Aorta (tissue), 5 donors: ENCODE measurements at regions not wholly inside any gene's neighbourhood (a gene's known extent, or its start where the extent isn't known, plus 50 kb on each side); places are given as distances from the start of the nearest gene placed in this dataset.
"Not testable (repeated sequence)": the region's sequence is repeated elsewhere in the genome, so short reads cannot be mapped to it uniquely, and the experiment has no call there.

Source experiments
- ATAC-seq: fragments of 200-7000 bp; cut with Tn5 transposase; one replicate; pipeline ENCODE4 v1.9.1; 2022; ENCODE audit warnings: moderate library complexity; ENCODE audit not compliant: low FRiP score
- DNase-seq, 2 donors: peaks; one replicate each; pipeline ENCODE4 v3.0.0-alpha.2; 2020
- H3K27ac ChIP-seq, 2 donors: one replicate each; pipeline ENCODE4 v1.5.1; 2013; ENCODE audit warnings: low read length in 2 of 2, mild to moderate bottlenecking in 2 of 2, moderate library complexity in 2 of 2, control low read depth in 1 of 2, inconsistent platforms in 1 of 2, low read depth in 1 of 2
- H3K27me3 ChIP-seq, 2 donors: one replicate each; pipeline ENCODE4 v1.6.1; 2013; ENCODE audit warnings: control low read depth in 1 of 2, low read length in 1 of 2, mild to moderate bottlenecking in 1 of 2, moderate library complexity in 1 of 2; ENCODE audit not compliant: insufficient read depth in 2 of 2, control insufficient read depth in 1 of 2
- H3K36me3 ChIP-seq, 2 donors: one replicate each; pipeline ENCODE4 v1.6.1; 2013; ENCODE audit warnings: control low read depth in 1 of 2, low read length in 1 of 2, mild to moderate bottlenecking in 1 of 2; ENCODE audit not compliant: insufficient read depth in 2 of 2, control insufficient read depth in 1 of 2
- H3K4me1 ChIP-seq, 2 donors: one replicate each; pipeline ENCODE4 v1.6.1; 2013; ENCODE audit warnings: low read length in 2 of 2, control low read depth in 1 of 2, mild to moderate bottlenecking in 1 of 2, moderate library complexity in 1 of 2; ENCODE audit not compliant: insufficient read depth in 2 of 2, control insufficient read depth in 1 of 2
- H3K4me3 ChIP-seq, 2 donors: one replicate each; pipeline ENCODE4 v1.5.1; 2013; ENCODE audit warnings: low read length in 2 of 2, control low read depth in 1 of 2, mild to moderate bottlenecking in 1 of 2
- H3K9me3 ChIP-seq: one replicate; pipeline ENCODE4 v1.6.1; 2013; ENCODE audit warnings: mild to moderate bottlenecking, low read length; ENCODE audit not compliant: control insufficient read depth
- WGBS, 2 donors: extraction: QIAGEN DNeasy Blood & Tissue Kit; methylation state at CpG; one replicate each; pipeline ENCODE4 v1.1.7; 2013; 5-methylcytosine and 5-hydroxymethylcytosine counted together
- intact Hi-C, 2 donors: fragments of 100-400 bp; cut with DNase I; formaldehyde crosslinking; loops; one replicate each; pipeline versions ENCODE4 v1.14.2 to v1.15.0; 2022
- donor health status: healthy with polysubstance abuse.
- donor health status: Bipolar disorder and iron deficiency.
- donor health status: DM: no; HTN: no; CAD: no.
- donor health status: DM: no; HTN: no; CAD: no.
- donor health status: DM: yes; HTN: yes; CAD: no.

- no peaks in the 10 kb centered on the region for H3K4me1 ChIP-seq
- DNase-seq: no peak
- H3K36me3 ChIP-seq: no peaks in the 10 kb centered on the region
- no peaks in the 10 kb centered on the region for H3K9me3 ChIP-seq
- H3K27ac ChIP-seq: no peak overlapping the region
- 98 to 100% methylated on average over 2 of the region's 2 CpGs for WGBS, 2 donors
- ATAC-seq: no peak
- H3K4me3 ChIP-seq: no peak overlapping the region
- H3K27me3 ChIP-seq: no peaks in the 10 kb centered on the region
- intact Hi-C loops: no loop called here
Measured at GRCh38 chr2:126264625-126265024, 391.3 kb upstream of the GYPC start.

GRCh38 chr2:126269911-126270310 lies 386.0 kb upstream of the GYPC start:
- no peak for DNase-seq
- intact Hi-C loops: no loop called here
- Histone ChIP-seq H3K4me3 (no peak overlapping the region), H3K36me3 (no peaks in the 10 kb centered on the region), H3K27ac (no peak overlapping the region), H3K4me1 (no peaks in the 10 kb centered on the region), H3K27me3 (no peaks in the 10 kb centered on the region), H3K9me3 (no peaks in the 10 kb centered on the region)
- ATAC-seq: no peak
- 93 to 95% methylated on average over 3 of the region's 3 CpGs for WGBS, 2 donors

GRCh38 chr2:126270587-126270986 lies 385.4 kb upstream of the GYPC start:
- no peaks in the 10 kb centered on the region for H3K27me3 ChIP-seq
- DNase-seq (no peak), ATAC-seq (no peak)
- WGBS, 2 donors: 38 to 58% methylated on average over 2 of the region's 2 CpGs
- H3K36me3 ChIP-seq: no peaks in the 10 kb centered on the region
- no peak overlapping the region for H3K4me3 ChIP-seq
- no peak overlapping the region for H3K27ac ChIP-seq
- H3K9me3 ChIP-seq: no peaks in the 10 kb centered on the region
- intact Hi-C loops: no loop called here
- no peaks in the 10 kb centered on the region for H3K4me1 ChIP-seq

- ATAC-seq (no peak), DNase-seq (no peak)
- Histone ChIP-seq H3K4me1 (no peaks in the 10 kb centered on the region), H3K36me3 (no peaks in the 10 kb centered on the region), H3K9me3 (no peaks in the 10 kb centered on the region), H3K4me3 (no peak overlapping the region), H3K27me3 (no peaks in the 10 kb centered on the region), H3K27ac (no peak overlapping the region)
- intact Hi-C loops: no loop called here
- WGBS, 2 donors: 69 to 82% methylated on average over 3 of the region's 3 CpGs
Measured at GRCh38 chr2:126272401-126272800, 383.6 kb upstream of the GYPC start.

- WGBS, 2 donors: 97 to 98% methylated on average over 2 of the region's 2 CpGs
- intact Hi-C loops: no loop called here
Measured at GRCh38 chr2:126275098-126275497, 380.9 kb upstream of the GYPC start.

GRCh38 chr2:126276268-126276667 lies 379.7 kb upstream of the GYPC start:
- intact Hi-C loops: not testable (repeated sequence)

More at GRCh38 chr2:126275098-126275497, 380.9 kb upstream of the GYPC start:
- peaks cover 0 to 2% of the 10 kb centered on the region in 2 donors for H3K27me3 ChIP-seq
- H3K27ac ChIP-seq: no peak overlapping the region
- ATAC-seq: no peak
- no peak overlapping the region for H3K4me3 ChIP-seq
- no peaks in the 10 kb centered on the region for H3K4me1 ChIP-seq
- peaks cover 2% of the 10 kb centered on the region for H3K9me3 ChIP-seq
- no peaks in the 10 kb centered on the region for H3K36me3 ChIP-seq
- no peak for DNase-seq

GRCh38 chr2:126288362-126288761 lies 367.6 kb upstream of the GYPC start:
- Histone ChIP-seq H3K9me3 (no peaks in the 10 kb centered on the region), H3K36me3 (no peaks in the 10 kb centered on the region), H3K4me3 (no peak overlapping the region), H3K4me1 (no peaks in the 10 kb centered on the region), H3K27ac (no peak overlapping the region), H3K27me3 (peaks cover 0 to 1% of the 10 kb centered on the region in 2 donors)
- intact Hi-C loops: no loop called here
- WGBS, 2 donors: 33 to 34% methylated on average over 1 of the region's 1 CpG
- no peak for ATAC-seq
- no peak for DNase-seq

More at GRCh38 chr2:126276268-126276667, 379.7 kb upstream of the GYPC start:
- H3K27ac ChIP-seq, H3K4me1 ChIP-seq, H3K36me3 ChIP-seq, H3K9me3 ChIP-seq, H3K4me3 ChIP-seq, H3K27me3 ChIP-seq, ATAC-seq, DNase-seq: not testable (repeated sequence)

- DNase-seq, H3K4me1 ChIP-seq, H3K9me3 ChIP-seq, intact Hi-C loops, ATAC-seq, H3K27me3 ChIP-seq, H3K36me3 ChIP-seq, H3K27ac ChIP-seq, H3K4me3 ChIP-seq: not testable (repeated sequence)
- 91 to 100% methylated on average over 1 of the region's 1 CpG for WGBS, 2 donors
Measured at GRCh38 chr2:126293962-126294361, 362.0 kb upstream of the GYPC start.

GRCh38 chr2:126299469-126299976 lies 356.4 kb upstream of the GYPC start:
- Histone ChIP-seq H3K4me1 (no peaks in the 10 kb centered on the region), H3K9me3 (no peaks in the 10 kb centered on the region), H3K4me3 (no peak overlapping the region), H3K27ac (no peak overlapping the region), H3K27me3 (no peaks in the 10 kb centered on the region), H3K36me3 (no peaks in the 10 kb centered on the region)
- intact Hi-C loops: no loop called here
- DNase-seq: no peak
- ATAC-seq: no peak
- 74 to 78% methylated on average over 2 of the region's 2 CpGs for WGBS, 2 donors
